HepG2 (cell line): ENCODE measurements at regions not wholly inside any gene's neighbourhood (a gene's known extent, or its start where the extent isn't known, plus 50 kb on each side); places are given as distances from the start of the nearest gene placed in this dataset.

ENCODE experiments used
- ATAC-seq: fragments of 200-7000 bp; cut with Tn5 transposase; 3 replicates; pipeline ENCODE4 v1.9.1; 2020; ENCODE audit warnings: mild to moderate bottlenecking, moderate library complexity
- BruUV-seq: library from RNA; stranded (reverse); fragments of 400-500 nt; replicated peaks from 2 replicates; lab custom pipeline; 2021; lab: Mats Ljungman, UMichigan
- CTCF ChIA-PET: fragments of 300-600 bp; formaldehyde crosslinking; extraction: SDS; loops from one replicate; lab custom pipeline; 2021; ENCODE audit warnings: low total read pairs, inconsistent platforms, low intra/inter-chr PET ratio; lab: Yijun Ruan, JAX
- POLR2A ChIA-PET: fragments of 350-600 bp; sonication (Branson Sonifier 250); formaldehyde crosslinking; loops from one replicate; lab custom pipeline; 2020; ENCODE audit warnings: antibody characterized with exemption, inconsistent platforms; lab: Yijun Ruan, JAX
- DNase-seq: peaks from one replicate; pipeline ENCODE4 v3.0.0-alpha.2; 2015; ENCODE audit warnings: low spot score
- FAIRE-seq: peaks from 3 replicates; lab custom pipeline; 2011; peaks lifted over from hg19 to GRCh38; lab: Jason Lieb, UNC
- H2AFZ ChIP-seq: one replicate; pipeline ENCODE4 v1.6.1; 2011; ENCODE audit warnings: low read length, inconsistent platforms
- H3K27ac ChIP-seq: fragments of 300-600 bp; 3 replicates; pipeline ENCODE4 v1.8.0; 2011; ENCODE audit warnings: mixed run types, mild to moderate bottlenecking, mixed read lengths, low read length, inconsistent platforms; ENCODE audit not compliant: insufficient read depth; ENCODE audit errors: extremely low read length
- H3K27me3 ChIP-seq, 2 experiments: fragments of 200-600 bp in 1 of 2; 2 replicates in 1 of 2; 3 replicates in 1 of 2; pipeline versions ENCODE4 v1.6.0 to v1.8.0; 2011; ENCODE audit warnings: low read length in 2 of 2, mild to moderate bottlenecking in 2 of 2, moderate library complexity in 2 of 2, inconsistent platforms in 1 of 2; ENCODE audit not compliant: insufficient read depth in 2 of 2, control insufficient read depth in 1 of 2
- H3K36me3 ChIP-seq, 2 experiments: fragments of 200-600 bp in 1 of 2; replicated peaks in 1 of 2; 2 replicates in 1 of 2; 3 replicates in 1 of 2; pipeline versions ENCODE4 v1.5.1 to v1.8.0; 2011; ENCODE audit warnings: low read length in 2 of 2, inconsistent platforms in 1 of 2; ENCODE audit not compliant: insufficient read depth in 2 of 2, control insufficient read depth in 1 of 2
- H3K4me1 ChIP-seq: 2 replicates; pipeline ENCODE4 v1.5.1; 2012; ENCODE audit warnings: low read length, inconsistent platforms; ENCODE audit not compliant: insufficient read depth
- H3K4me2 ChIP-seq: 2 replicates; pipeline ENCODE4 v1.6.0; 2011; ENCODE audit warnings: low read depth, low read length, inconsistent platforms
- H3K4me3 ChIP-seq, 3 experiments: fragments of 200-600 bp in 1 of 3; sonication (generic), shearing (Covaris generic) in 1 of 3; replicated peaks in 1 of 3; 2 replicates each; pipeline ENCODE4 v1.5.1; 2011 to 2016; ENCODE audit warnings: low read length in 3 of 3, inconsistent platforms in 2 of 3, low read depth in 2 of 3, mild to moderate bottlenecking in 2 of 3, control low read depth in 1 of 3, mixed read lengths in 1 of 3; ENCODE audit not compliant: insufficient read depth in 1 of 3
- H3K79me2 ChIP-seq: one replicate; pipeline ENCODE4 v1.6.1; 2011; ENCODE audit warnings: low read length, inconsistent platforms; ENCODE audit not compliant: insufficient read depth
- H3K9ac ChIP-seq: 2 replicates; pipeline ENCODE4 v1.6.0; 2011; ENCODE audit warnings: mild to moderate bottlenecking, low read depth, low read length, inconsistent platforms; ENCODE audit not compliant: insufficient read depth
- H3K9me3 ChIP-seq: 2 replicates; pipeline ENCODE4 v1.5.1; 2012; ENCODE audit warnings: mild to moderate bottlenecking, low read length
- H4K20me1 ChIP-seq: 2 replicates; pipeline ENCODE4 v1.6.0; 2011; ENCODE audit warnings: inconsistent platforms, mild to moderate bottlenecking, low read length, moderate library complexity; ENCODE audit not compliant: insufficient read depth
- ARHGAP35 ChIP-seq: sonication (generic); formaldehyde crosslinking; IDR thresholded peaks from 2 replicates; pipeline ENCODE4 v1.9.0; 2022; ENCODE audit warnings: mild to moderate bottlenecking, inconsistent platforms, moderate library complexity, missing genetic modification reagents, borderline replicate concordance
- BORCS8-MEF2B ChIP-seq: sonication (generic); formaldehyde crosslinking; IDR thresholded peaks from 2 replicates; pipeline ENCODE4 v1.8.0; 2022; ENCODE audit warnings: mild to moderate bottlenecking, missing genetic modification reagents
- CBX1 ChIP-seq: IDR thresholded peaks from one replicate; pipeline ENCODE4 v1.6.1; 2016; ENCODE audit warnings: antibody characterized with exemption, low read depth
- DNMT1 ChIP-seq: sonication (generic); formaldehyde crosslinking; IDR thresholded peaks from 2 replicates; pipeline ENCODE4 v1.5.1; 2020; ENCODE audit warnings: mild to moderate bottlenecking, missing genetic modification reagents
- EEA1 ChIP-seq: sonication (generic); formaldehyde crosslinking; IDR thresholded peaks from 2 replicates; pipeline ENCODE4 v1.5.1; 2020; ENCODE audit warnings: mild to moderate bottlenecking, missing genetic modification reagents, borderline replicate concordance
- EZH2 ChIP-seq: conservative IDR thresholded peaks from 2 replicates; pipeline ENCODE4 v1.6.1; 2012; ENCODE audit warnings: mild to moderate bottlenecking, low read depth, low read length, moderate library complexity
- FOXP1 ChIP-seq, 2 experiments: fragments of 450-650 bp in 1 of 2; IDR thresholded peaks; 2 replicates each; pipeline ENCODE4 v1.6.1; 2017 to 2018; ENCODE audit warnings: antibody characterized with exemption in 1 of 2
- HOXA3 ChIP-seq: sonication (generic); formaldehyde crosslinking; IDR thresholded peaks from 2 replicates; pipeline ENCODE4 v1.5.0; 2020; ENCODE audit warnings: missing genetic modification reagents
- KLF6 ChIP-seq: IDR thresholded peaks from 2 replicates; pipeline ENCODE4 v1.8.0; 2016; ENCODE audit warnings: missing biosample characterization, missing genetic modification reagents
- MED1 ChIP-seq: sonication (generic); formaldehyde crosslinking; IDR thresholded peaks from 2 replicates; pipeline ENCODE4 v1.4.0; 2020; ENCODE audit warnings: missing genetic modification reagents
- MIER3 ChIP-seq: IDR thresholded peaks from 2 replicates; pipeline ENCODE4 v1.6.1; 2016; ENCODE audit warnings: missing compliant biosample characterization, borderline replicate concordance
- NCOA1 ChIP-seq: sonication (generic); formaldehyde crosslinking; IDR thresholded peaks from 2 replicates; pipeline ENCODE4 v1.9.0; 2021; ENCODE audit warnings: missing genetic modification reagents
- RARA ChIP-seq: IDR thresholded peaks from 2 replicates; pipeline ENCODE4 v1.6.1; 2016; ENCODE audit warnings: missing genetic modification reagents, missing compliant biosample characterization
- RCOR2 ChIP-seq: IDR thresholded peaks from 2 replicates; pipeline ENCODE4 v1.6.1; 2016; ENCODE audit warnings: missing biosample characterization, missing genetic modification reagents
- TBL1XR1 ChIP-seq: fragments of 150-350 bp; IDR thresholded peaks from 2 replicates; pipeline ENCODE4 v1.6.1; 2014; ENCODE audit warnings: borderline replicate concordance, low read length; ENCODE audit not compliant: partially characterized antibody
- ZBTB20 ChIP-seq: sonication (generic); formaldehyde crosslinking; IDR thresholded peaks from 2 replicates; pipeline ENCODE4 v1.8.1; 2023; ENCODE audit warnings: missing genetic modification reagents, low read depth, mild to moderate bottlenecking, borderline replicate concordance
- ZNF441 ChIP-seq: sonication (generic); formaldehyde crosslinking; IDR thresholded peaks from 2 replicates; pipeline ENCODE4 v1.7.0; 2021; ENCODE audit warnings: missing genetic modification reagents, borderline replicate concordance
- ZNF484 ChIP-seq: sonication (generic); formaldehyde crosslinking; IDR thresholded peaks from 2 replicates; pipeline ENCODE4 v1.5.1; 2020; ENCODE audit warnings: mild to moderate bottlenecking, low read depth, missing genetic modification reagents, borderline replicate concordance
- ZNF678 ChIP-seq: sonication (generic); formaldehyde crosslinking; IDR thresholded peaks from 2 replicates; pipeline ENCODE4 v1.4.0; 2020; ENCODE audit warnings: mild to moderate bottlenecking, missing genetic modification reagents
- ZNF713 ChIP-seq: sonication (generic); formaldehyde crosslinking; IDR thresholded peaks from 2 replicates; pipeline ENCODE4 v1.4.0; 2020; ENCODE audit warnings: mild to moderate bottlenecking, missing genetic modification reagents
- WGBS: methylation state at CpG from one replicate; pipeline ENCODE4 v1.1.6; 2017; ENCODE audit warnings: low lambda C conversion rate; 5-methylcytosine and 5-hydroxymethylcytosine counted together
- in situ Hi-C: cut with HindIII; loops from 2 replicates; pipeline ENCODE4 v1.10.0; 2017; ENCODE audit warnings: low pct_unique_long_range_greater_than_20kb; ENCODE audit not compliant: extremely low pct_ligation_motif_present
- intact Hi-C: fragments of 100-400 bp; cut with micrococcal nuclease; formaldehyde crosslinking; loops from one replicate; pipeline ENCODE4 v1.10.0; 2022; ENCODE audit not compliant: unreplicated experiment
- TF ChIP-seq, protein P1 (sequence below): sonication (generic); formaldehyde crosslinking; IDR thresholded peaks from 2 replicates; pipeline ENCODE4 v1.4.0; 2020; ENCODE audit warnings: mild to moderate bottlenecking, missing genetic modification reagents
- TF ChIP-seq, protein P2 (sequence below): sonication (generic); formaldehyde crosslinking; IDR thresholded peaks from 2 replicates; pipeline ENCODE4 v1.4.0; 2020; ENCODE audit warnings: missing genetic modification reagents

DNA sequence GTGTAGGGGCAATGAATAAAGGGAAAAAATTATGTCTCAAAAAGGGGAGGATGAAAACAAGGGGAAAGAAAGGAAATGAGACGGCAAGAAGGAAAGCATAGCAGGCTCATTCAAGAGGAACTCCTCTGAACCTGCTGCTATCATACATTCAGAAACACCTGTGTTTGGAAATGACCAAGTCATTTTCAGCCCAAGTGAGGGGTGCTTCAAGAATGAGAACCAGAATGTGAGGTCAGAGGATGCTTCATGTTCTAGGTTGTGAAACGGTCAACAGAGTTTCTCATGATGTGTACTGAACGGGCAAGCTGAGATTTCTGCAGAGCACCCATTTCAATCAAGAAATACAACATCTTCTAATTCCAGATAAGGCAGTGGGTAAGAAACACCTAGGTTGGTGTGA lies 1367.2 kb upstream of the CELF4 start:
- Histone ChIP-seq H4K20me1 (no peaks in the 10 kb centered on the region), H3K4me1 (no peaks in the 10 kb centered on the region), H3K9ac (no peak overlapping the region), H3K27me3 (no peaks in the 10 kb centered on the region), H3K36me3 (no peaks in the 10 kb centered on the region), H3K27ac (no peak overlapping the region), H3K79me2 (no peaks in the 10 kb centered on the region), H3K4me3 (no peak overlapping the region), H3K9me3 (no peaks in the 10 kb centered on the region), H2AFZ (no peak overlapping the region), H3K4me2 (no peak overlapping the region)
- under 1% methylated on average over 3 of the region's 3 CpGs for WGBS
- FAIRE-seq (no peak), DNase-seq (no peak), ATAC-seq (no peak)
- ChIA-PET POLR2A (no interaction called here), CTCF (no interaction called here)
- in situ Hi-C loops = loop anchor here (25.0 kb wide), 1 partner anchor 95 kb away; no protein-coding TSS in a partner anchor
- intact Hi-C loops = no loop called here
- TF ChIP-seq, protein P1, sequence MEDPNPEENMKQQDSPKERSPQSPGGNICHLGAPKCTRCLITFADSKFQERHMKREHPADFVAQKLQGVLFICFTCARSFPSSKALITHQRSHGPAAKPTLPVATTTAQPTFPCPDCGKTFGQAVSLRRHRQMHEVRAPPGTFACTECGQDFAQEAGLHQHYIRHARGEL = no peak
- TF ChIP-seq ZNF484 (no peak), HOXA3 (CRISPR knock-in tag) (no peak), KLF6 (no peak), ZNF678 (CRISPR knock-in tag) (no peak), EEA1 (CRISPR knock-in tag) (no peak), RCOR2 (no peak), EZH2 (no peak), MED1 (CRISPR knock-in tag) (no peak), MIER3 (CRISPR knock-in tag) (no peak), ARHGAP35 (no peak)
- BruUV-seq = no TSS peak

DNA sequence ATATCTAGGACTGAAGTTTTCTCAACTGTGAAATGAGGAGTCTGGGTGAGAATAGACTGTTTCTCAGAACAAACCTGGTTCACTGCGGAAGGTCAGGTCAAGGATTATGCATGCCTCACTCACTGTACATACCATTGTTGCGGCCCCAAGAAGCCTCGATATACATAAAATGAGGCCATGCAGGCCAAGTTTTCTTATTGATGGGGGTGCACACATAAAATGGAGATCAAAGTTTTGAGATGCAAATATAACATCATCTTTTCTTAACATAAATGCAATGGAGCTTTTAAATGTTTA lies 1366.1 kb upstream of the CELF4 start:
- H3K36me3 ChIP-seq = no peaks in the 10 kb centered on the region
- H3K27me3 ChIP-seq = no peaks in the 10 kb centered on the region
- H3K4me1 ChIP-seq = no peaks in the 10 kb centered on the region
- H3K9me3 ChIP-seq = no peaks in the 10 kb centered on the region
- BruUV-seq = no TSS peak
- H3K79me2 ChIP-seq = no peaks in the 10 kb centered on the region
- DNase-seq (no peak), FAIRE-seq (no peak), ATAC-seq (no peak)
- ChIA-PET POLR2A (no interaction called here), CTCF (no interaction called here)
- intact Hi-C loops (no loop called here), in situ Hi-C loops (loop anchor here (25.0 kb wide), 1 partner anchor 94 kb away; no protein-coding TSS in a partner anchor)
- no peak overlapping the region for H3K4me2 ChIP-seq
- no peak overlapping the region for H3K27ac ChIP-seq
- H3K4me3 ChIP-seq = no peak overlapping the region
- H3K9ac ChIP-seq = no peak overlapping the region
- 33% methylated on average over 3 of the region's 3 CpGs for WGBS
- no peaks in the 10 kb centered on the region for H4K20me1 ChIP-seq
- no peak overlapping the region for H2AFZ ChIP-seq
- TF ChIP-seq FOXP1 (IDR thresholded peaks at IDR 0.05) (no peak), FOXP1 (CRISPR knock-in tag; IDR thresholded peaks at IDR 0.05) (no peak), BORCS8-MEF2B (CRISPR knock-in tag) (no peak), RARA (no peak), DNMT1 (CRISPR knock-in tag) (no peak), TBL1XR1 (no peak), CBX1 (no peak), ZNF441 (CRISPR knock-in tag) (no peak), ZBTB20 (CRISPR knock-in tag) (no peak), NCOA1 (no peak), ZNF713 (CRISPR knock-in tag) (no peak)
- TF ChIP-seq, protein P2, sequence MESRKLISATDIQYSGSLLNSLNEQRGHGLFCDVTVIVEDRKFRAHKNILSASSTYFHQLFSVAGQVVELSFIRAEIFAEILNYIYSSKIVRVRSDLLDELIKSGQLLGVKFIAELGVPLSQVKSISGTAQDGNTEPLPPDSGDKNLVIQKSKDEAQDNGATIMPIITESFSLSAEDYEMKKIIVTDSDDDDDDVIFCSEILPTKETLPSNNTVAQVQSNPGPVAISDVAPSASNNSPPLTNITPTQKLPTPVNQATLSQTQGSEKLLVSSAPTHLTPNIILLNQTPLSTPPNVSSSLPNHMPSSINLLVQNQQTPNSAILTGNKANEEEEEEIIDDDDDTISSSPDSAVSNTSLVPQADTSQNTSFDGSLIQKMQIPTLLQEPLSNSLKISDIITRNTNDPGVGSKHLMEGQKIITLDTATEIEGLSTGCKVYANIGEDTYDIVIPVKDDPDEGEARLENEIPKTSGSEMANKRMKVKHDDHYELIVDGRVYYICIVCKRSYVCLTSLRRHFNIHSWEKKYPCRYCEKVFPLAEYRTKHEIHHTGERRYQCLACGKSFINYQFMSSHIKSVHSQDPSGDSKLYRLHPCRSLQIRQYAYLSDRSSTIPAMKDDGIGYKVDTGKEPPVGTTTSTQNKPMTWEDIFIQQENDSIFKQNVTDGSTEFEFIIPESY = no peak
